ENCODE measurements at regions not wholly inside any gene's neighbourhood (a gene's known extent, or its start where the extent isn't known, plus 50 kb on each side); places are given as distances from the start of the nearest gene placed in this dataset.

- H3K4me3 Mint-ChIP-seq = no peak overlapping the region
- no peak for DNase-seq
- H3K9me3 Mint-ChIP-seq = no peaks in the 10 kb centered on the region
- Histone ChIP-seq H3K9ac (ENCODE audit: insufficient read depth, low read length, poor library complexity, severe bottlenecking) (no peak overlapping the region), H3K36me3 (replicated peaks in 1 of 2; ENCODE audit: control insufficient read depth in 1 of 2, insufficient read depth in 2 of 2, low read length in 2 of 2) (no peaks in the 10 kb centered on the region), H3K4me1 (ENCODE audit: control insufficient read depth in 1 of 2, insufficient read depth in 2 of 2, low read length in 2 of 2) (no peaks in the 10 kb centered on the region), H3K4me2 (replicated peaks; ENCODE audit: extremely low read depth, low read length, poor library complexity, severe bottlenecking) (no peak overlapping the region), H3K27ac (ENCODE audit: low read depth in 1 of 2, low read length in 2 of 2) (no peak overlapping the region), H4K20me1 (ENCODE audit: insufficient read depth, low read length) (no peaks in the 10 kb centered on the region), H3K79me2 (ENCODE audit: insufficient read depth, low read length) (no peaks in the 10 kb centered on the region), H3K4me3 (replicated peaks in 1 of 3; ENCODE audit: low read depth in 2 of 3, low read length in 3 of 3) (no peak overlapping the region), H3K9me3 (replicated peaks in 1 of 2; ENCODE audit: control insufficient read depth in 1 of 2, insufficient read depth in 1 of 2, low read length in 2 of 2) (no peaks in the 10 kb centered on the region), H3K27me3 (ENCODE audit: control insufficient read depth in 2 of 2, insufficient read depth in 2 of 2, low read length in 2 of 2) (no peaks in the 10 kb centered on the region), H2AFZ (ENCODE audit: insufficient read depth, low read depth, low read length, poor library complexity, severe bottlenecking) (no peak overlapping the region)
- no peaks in the 10 kb centered on the region for H3K36me3 Mint-ChIP-seq
- no peaks in the 10 kb centered on the region for H3K4me1 Mint-ChIP-seq
- no peak for TF ChIP-seq CTCF (IDR thresholded peaks at IDR 0.05)
- WGBS (ENCODE audit: insufficient coverage) = no CpG with 5 or more reads among the region's 3 CpGs
- intact Hi-C loops (cut with micrococcal nuclease) = no loop called here
- peaks cover 2 to 4% (median 4%) of the 10 kb centered on the region in 3 donors for H3K27me3 Mint-ChIP-seq (ENCODE audit: low read depth in 3 of 3)
- H3K27ac Mint-ChIP-seq = no peak overlapping the region
These were observed 85.9 kb upstream of the LRRC55 start for GRCh38 chr11:57095896-57096295.

GRCh38 chr11:57097149-57097548 lies 84.6 kb upstream of the LRRC55 start:
- Mint-ChIP-seq H3K36me3 (no peaks in the 10 kb centered on the region), H3K9me3 (no peaks in the 10 kb centered on the region), H3K4me1 (peaks cover under 1% of the 10 kb centered on the region), H3K27ac (no peak overlapping the region), H3K27me3 (ENCODE audit: low read depth in 3 of 3) (peaks cover 2 to 4% (median 2%) of the 10 kb centered on the region in 3 donors), H3K4me3 (no peak overlapping the region)
- no peaks in the 10 kb centered on the region for H3K4me1 ChIP-seq (ENCODE audit: control insufficient read depth in 1 of 2, insufficient read depth in 2 of 2, low read length in 2 of 2)
- H3K27me3 ChIP-seq (ENCODE audit: control insufficient read depth in 2 of 2, insufficient read depth in 2 of 2, low read length in 2 of 2) = no peaks in the 10 kb centered on the region
- 100% methylated on average over 2 of the region's 2 CpGs for WGBS (ENCODE audit: insufficient coverage)
- no peaks in the 10 kb centered on the region for H3K36me3 ChIP-seq (replicated peaks in 1 of 2; ENCODE audit: control insufficient read depth in 1 of 2, insufficient read depth in 2 of 2, low read length in 2 of 2)
- no peak overlapping the region for H2AFZ ChIP-seq (ENCODE audit: insufficient read depth, low read depth, low read length, poor library complexity, severe bottlenecking)
- no peaks in the 10 kb centered on the region for H3K9me3 ChIP-seq (replicated peaks in 1 of 2; ENCODE audit: control insufficient read depth in 1 of 2, insufficient read depth in 1 of 2, low read length in 2 of 2)
- intact Hi-C loops (cut with micrococcal nuclease) = no loop called here
- no peak for TF ChIP-seq CTCF (IDR thresholded peaks at IDR 0.05)
- DNase-seq = no peak
- no peak overlapping the region for H3K27ac ChIP-seq (ENCODE audit: low read depth in 1 of 2, low read length in 2 of 2)
- H3K4me3 ChIP-seq (replicated peaks in 1 of 3; ENCODE audit: low read depth in 2 of 3, low read length in 3 of 3) = no peak overlapping the region
- H4K20me1 ChIP-seq (ENCODE audit: insufficient read depth, low read length) = no peaks in the 10 kb centered on the region
- no peaks in the 10 kb centered on the region for H3K79me2 ChIP-seq (ENCODE audit: insufficient read depth, low read length)
- H3K9ac ChIP-seq (ENCODE audit: insufficient read depth, low read length, poor library complexity, severe bottlenecking) = no peak overlapping the region
- no peak overlapping the region for H3K4me2 ChIP-seq (replicated peaks; ENCODE audit: extremely low read depth, low read length, poor library complexity, severe bottlenecking)
